GM12878 (cell line): ENCODE measurements at regions not wholly inside any gene's neighbourhood (a gene's known extent, or its start where the extent isn't known, plus 50 kb on each side); places are given as distances from the start of the nearest gene placed in this dataset.

Experiments
- ATAC-seq: fragments of 200-7000 bp; cut with Tn5 transposase; 3 replicates; pipeline ENCODE4 v1.9.1; 2020; ENCODE audit warnings: mild to moderate bottlenecking, moderate library complexity
- BruUV-seq: library from RNA; stranded (reverse); fragments of 400-500 nt; replicated peaks from 2 replicates; lab custom pipeline; 2021; lab: Mats Ljungman, UMichigan
- CTCF ChIA-PET: fragments of 300-600 bp; sonication (Branson Sonifier 250); formaldehyde crosslinking; extraction: SDS; loops from one replicate; lab custom pipeline; 2021; ENCODE audit warnings: inconsistent platforms; lab: Yijun Ruan, JAX
- POLR2A ChIA-PET: fragments of 350-600 bp; formaldehyde crosslinking; extraction: SDS; loops from one replicate; lab custom pipeline; 2021; ENCODE audit warnings: inconsistent platforms; lab: Charles Lee
- RAD21 ChIA-PET: fragments of 300-600 bp; sonication (Branson Sonifier 250); formaldehyde crosslinking; loops from one replicate; lab custom pipeline; 2023; ENCODE audit warnings: antibody characterized with exemption; ENCODE audit not compliant: unreplicated experiment; lab: Charles Lee
- SMC1A ChIA-PET: fragments of 300-600 bp; sonication (Branson Sonifier 250); formaldehyde crosslinking; loops from one replicate; lab custom pipeline; 2023; ENCODE audit not compliant: unreplicated experiment, uncharacterized antibody; lab: Charles Lee
- DNase-seq: peaks from one replicate; pipeline ENCODE4 v3.0.0-alpha.2; 2011; ENCODE audit warnings: low read depth, low spot score
- FAIRE-seq: peaks from 3 replicates; lab custom pipeline; 2011; peaks lifted over from hg19 to GRCh38; lab: Jason Lieb, UNC
- H2AFZ ChIP-seq: 2 replicates; pipeline ENCODE4 v1.6.0; 2011; ENCODE audit warnings: low read depth, low read length, control low read depth; ENCODE audit not compliant: control insufficient read depth
- H3K27ac ChIP-seq: 2 replicates; pipeline ENCODE4 v1.5.1; 2011; ENCODE audit warnings: control low read depth; ENCODE audit not compliant: control insufficient read depth, insufficient read depth
- H3K27me3 ChIP-seq, 2 experiments: replicated peaks in 1 of 2; 2 replicates each; pipeline versions ENCODE4 v1.6.0 to v1.6.1; 2011; ENCODE audit warnings: low read length in 1 of 2; ENCODE audit not compliant: control insufficient read depth in 2 of 2, insufficient read depth in 2 of 2
- H3K36me3 ChIP-seq, 2 experiments: 2 replicates each; pipeline ENCODE4 v1.5.1; 2011; ENCODE audit warnings: low read length in 1 of 2; ENCODE audit not compliant: control insufficient read depth in 2 of 2, insufficient read depth in 2 of 2
- H3K4me1 ChIP-seq: 2 replicates; pipeline ENCODE4 v1.6.1; 2011; ENCODE audit warnings: mild to moderate bottlenecking, low read length, moderate library complexity, mixed read lengths; ENCODE audit not compliant: control insufficient read depth, insufficient read depth
- H3K4me2 ChIP-seq: 2 replicates; pipeline ENCODE4 v1.6.0; 2011; ENCODE audit warnings: control low read depth; ENCODE audit not compliant: control insufficient read depth, insufficient read depth
- H3K4me3 ChIP-seq: fragments of 200-600 bp; sonication (generic); 2 replicates; pipeline ENCODE4 v1.5.1; 2016
- H3K79me2 ChIP-seq: 2 replicates; pipeline ENCODE4 v1.6.0; 2011; ENCODE audit warnings: low read length; ENCODE audit not compliant: control insufficient read depth, insufficient read depth
- H3K9ac ChIP-seq: 2 replicates; pipeline ENCODE4 v1.8.0; 2011; ENCODE audit warnings: low read length, control low read depth, mixed read lengths; ENCODE audit not compliant: control insufficient read depth, insufficient read depth
- H3K9me3 ChIP-seq: replicated peaks from 3 replicates; pipeline ENCODE4 v1.5.1; 2011; ENCODE audit warnings: mild to moderate bottlenecking, low read length; ENCODE audit not compliant: control insufficient read depth, insufficient read depth
- H4K20me1 ChIP-seq: 2 replicates; pipeline ENCODE4 v1.6.0; 2011; ENCODE audit not compliant: control insufficient read depth, insufficient read depth
- ASH2L ChIP-seq: fragments of 300-600, 200-600 bp; sonication (generic); IDR thresholded peaks from 2 replicates; pipeline ENCODE4 v1.6.1; 2017; ENCODE audit warnings: low read depth, mild to moderate bottlenecking, borderline replicate concordance
- BRCA1 ChIP-seq: IDR thresholded peaks from 2 replicates; pipeline ENCODE4 v1.6.1; 2011; ENCODE audit warnings: low read depth, low read length, improper control_type of control experiment
- CHD4 ChIP-seq: fragments of 200-600 bp; sonication (generic); IDR thresholded peaks from 2 replicates; pipeline ENCODE4 v1.6.1; 2016; ENCODE audit warnings: mild to moderate bottlenecking
- EGR1 ChIP-seq, 2 experiments: IDR thresholded peaks; 1 replicate in 1 of 2; 2 replicates in 1 of 2; pipeline ENCODE4 v1.6.1; 2011 to 2012; ENCODE audit warnings: low read depth in 2 of 2, low read length in 2 of 2, borderline replicate concordance in 1 of 2, mild to moderate bottlenecking in 1 of 2, moderate library complexity in 1 of 2
- MXI1 ChIP-seq: fragments of 150-350 bp; IDR thresholded peaks from 2 replicates; pipeline ENCODE4 v1.6.1; 2011; ENCODE audit warnings: low read depth, mild to moderate bottlenecking, inconsistent platforms, low read length, improper control_type of control experiment
- NFIC ChIP-seq: IDR thresholded peaks from 2 replicates; pipeline ENCODE4 v1.6.1; 2012; ENCODE audit warnings: low read depth, mild to moderate bottlenecking, inconsistent platforms, low read length, moderate library complexity
- NR2C1 ChIP-seq: fragments of 450-650 bp; IDR thresholded peaks from 2 replicates; pipeline ENCODE4 v1.6.1; 2017; ENCODE audit warnings: antibody characterized with exemption, mild to moderate bottlenecking, moderate library complexity
- POLR2AphosphoS5 ChIP-seq: IDR thresholded peaks from 2 replicates; pipeline ENCODE4 v1.6.1; 2011; ENCODE audit warnings: mild to moderate bottlenecking, low read length, inconsistent platforms
- SIN3A ChIP-seq: IDR thresholded peaks from 2 replicates; pipeline ENCODE4 v1.6.1; 2012; ENCODE audit warnings: low read depth, low read length, improper control_type of control experiment
- SPI1 ChIP-seq: IDR thresholded peaks from 2 replicates; pipeline ENCODE4 v1.6.1; 2011; ENCODE audit warnings: low read depth, mild to moderate bottlenecking, low read length, moderate library complexity, borderline replicate concordance; ENCODE audit not compliant: insufficient read depth
- WRNIP1 ChIP-seq: IDR thresholded peaks from 2 replicates; pipeline ENCODE4 v1.6.1; 2011; ENCODE audit warnings: low read depth, low read length, improper control_type of control experiment, borderline replicate concordance
- WGBS: methylation state at CpG from one replicate; pipeline ENCODE4 v1.1.6; 2016; ENCODE audit warnings: low lambda C conversion rate; ENCODE audit not compliant: insufficient replicate concordance, insufficient coverage; ENCODE audit errors: missing lambda C conversion rate; 5-methylcytosine and 5-hydroxymethylcytosine counted together
- in situ Hi-C: fragments of 300-500 bp; cut with MboI; formaldehyde crosslinking; loops from 9 replicates; pipeline ENCODE4 v1.14.3; 2018; ENCODE audit warnings: mixed read lengths
- intact Hi-C: fragments of 100-400 bp; cut with micrococcal nuclease; formaldehyde crosslinking; loops from one replicate; pipeline ENCODE4 v1.14.2; 2022; ENCODE audit not compliant: unreplicated experiment
- TF ChIP-seq, protein P1 (sequence below): fragments of 450-650 bp; IDR thresholded peaks from 2 replicates; pipeline ENCODE4 v1.6.1; 2017; ENCODE audit warnings: mild to moderate bottlenecking

DNA sequence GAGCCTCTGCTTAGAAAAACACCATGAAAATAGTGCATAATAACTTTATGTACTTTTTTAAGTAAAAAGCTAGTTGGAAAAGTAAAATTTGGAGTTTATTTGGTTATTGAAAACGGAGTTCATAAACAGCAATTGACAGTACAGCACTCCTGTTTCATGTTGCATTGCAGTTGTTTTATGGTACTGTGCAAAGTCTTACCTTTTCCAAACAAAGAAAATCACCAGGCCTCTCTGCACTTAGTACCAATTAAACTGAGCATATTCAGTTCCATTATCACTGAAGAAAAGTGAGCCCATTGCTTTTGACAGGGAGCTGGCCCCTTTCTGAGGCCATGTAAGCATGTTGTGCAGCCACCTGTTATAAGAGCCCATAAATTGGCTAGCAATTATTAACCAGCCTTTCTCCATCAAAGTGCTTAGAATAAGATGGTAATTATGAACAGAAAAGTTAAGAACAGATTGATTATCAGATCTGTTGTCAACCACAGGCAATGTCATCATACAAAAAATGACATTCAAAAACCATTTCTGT is 376.6 kb upstream of the EMCN start:
- Histone ChIP-seq H3K4me2 (no peak overlapping the region), H3K79me2 (no peaks in the 10 kb centered on the region), H3K9me3 (no peaks in the 10 kb centered on the region), H3K36me3 (no peaks in the 10 kb centered on the region), H2AFZ (no peak overlapping the region), H4K20me1 (no peaks in the 10 kb centered on the region), H3K4me3 (no peak overlapping the region), H3K4me1 (no peaks in the 10 kb centered on the region), H3K9ac (no peak overlapping the region), H3K27ac (no peak overlapping the region), H3K27me3 (no peaks in the 10 kb centered on the region)
- ChIA-PET CTCF (interaction anchor here (1.0 to 1.6 kb wide), 2 partner anchors 12 to 48 kb away, joined by 3 to 5 read pairs; no protein-coding TSS in a partner anchor), RAD21 (no interaction called here), POLR2A (no interaction called here), SMC1A (interaction anchor here (0.9 to 1.5 kb wide), 5 partner anchors 12 to 835 kb away, joined by 3 to 5 read pairs (median 3); no protein-coding TSS in a partner anchor)
- in situ Hi-C loops (no loop called here), intact Hi-C loops (no loop called here)
- DNase-seq (no peak), ATAC-seq (no peak; the same call in 1 of the 3 replicates), FAIRE-seq (no peak)
- no peak for TF ChIP-seq CHD4
- TF ChIP-seq MXI1 = no peak
- TF ChIP-seq POLR2AphosphoS5 = no peak
- no peak for TF ChIP-seq SIN3A
- no peak for TF ChIP-seq BRCA1
- TF ChIP-seq WRNIP1 = no peak
- TF ChIP-seq, protein P1, sequence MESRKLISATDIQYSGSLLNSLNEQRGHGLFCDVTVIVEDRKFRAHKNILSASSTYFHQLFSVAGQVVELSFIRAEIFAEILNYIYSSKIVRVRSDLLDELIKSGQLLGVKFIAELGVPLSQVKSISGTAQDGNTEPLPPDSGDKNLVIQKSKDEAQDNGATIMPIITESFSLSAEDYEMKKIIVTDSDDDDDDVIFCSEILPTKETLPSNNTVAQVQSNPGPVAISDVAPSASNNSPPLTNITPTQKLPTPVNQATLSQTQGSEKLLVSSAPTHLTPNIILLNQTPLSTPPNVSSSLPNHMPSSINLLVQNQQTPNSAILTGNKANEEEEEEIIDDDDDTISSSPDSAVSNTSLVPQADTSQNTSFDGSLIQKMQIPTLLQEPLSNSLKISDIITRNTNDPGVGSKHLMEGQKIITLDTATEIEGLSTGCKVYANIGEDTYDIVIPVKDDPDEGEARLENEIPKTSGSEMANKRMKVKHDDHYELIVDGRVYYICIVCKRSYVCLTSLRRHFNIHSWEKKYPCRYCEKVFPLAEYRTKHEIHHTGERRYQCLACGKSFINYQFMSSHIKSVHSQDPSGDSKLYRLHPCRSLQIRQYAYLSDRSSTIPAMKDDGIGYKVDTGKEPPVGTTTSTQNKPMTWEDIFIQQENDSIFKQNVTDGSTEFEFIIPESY = no peak
- TF ChIP-seq NR2C1 = no peak
- TF ChIP-seq ASH2L = no peak
- no peak for TF ChIP-seq EGR1 (IDR thresholded peaks at IDR 0.05; ENCODE audit: borderline replicate concordance in 1 of 2, low read depth in 2 of 2, low read length in 2 of 2)
- no peak for TF ChIP-seq NFIC
- no peak for TF ChIP-seq SPI1
- WGBS = 39% methylated on average over 1 of the region's 1 CpG
- BruUV-seq = no TSS peak
